HFF-Myc (cell line): ENCODE measurements at regions not wholly inside any gene's neighbourhood (a gene's known extent, or its start where the extent isn't known, plus 50 kb on each side); places are given as distances from the start of the nearest gene placed in this dataset.

ENCODE experiments used
- DNase-seq: peaks from one replicate; pipeline ENCODE4 v3.0.0-alpha.2; 2011; ENCODE audit warnings: low read depth; ENCODE audit errors: extremely low read depth
- H3K4me3 ChIP-seq: replicated peaks from 2 replicates; pipeline ENCODE4 v1.5.1; 2011; ENCODE audit warnings: low read depth, mild to moderate bottlenecking, control low read depth, low read length
- CTCF ChIP-seq: IDR thresholded peaks from 2 replicates; pipeline ENCODE4 v1.5.1; 2012; ENCODE audit warnings: mild to moderate bottlenecking, low read depth, low read length, control low read depth; ENCODE audit errors: missing control alignments

- TF ChIP-seq CTCF, result no peak
- DNase-seq, result no peak
- no peak overlapping the region for H3K4me3 ChIP-seq
These were observed 374.3 kb downstream of the SPRY1 start for GRCh38 chr4:123770884-123771283.

- TF ChIP-seq CTCF, result no peak
- H3K4me3 ChIP-seq, result no peak overlapping the region
- no peak for DNase-seq
These were observed 379.7 kb downstream of the SPRY1 start for GRCh38 chr4:123776267-123776666.

GRCh38 chr4:123777373-123777772 lies 380.8 kb downstream of the SPRY1 start:
- no peak for DNase-seq
- no peak for TF ChIP-seq CTCF
- no peak overlapping the region for H3K4me3 ChIP-seq

- no peak overlapping the region for H3K4me3 ChIP-seq
- no peak for TF ChIP-seq CTCF
- DNase-seq, result no peak
These were observed 386.7 kb downstream of the SPRY1 start for GRCh38 chr4:123783151-123783790.

- H3K4me3 ChIP-seq, result no peak overlapping the region
- TF ChIP-seq CTCF, result no peak
- peak; percentile 26 for DNase-seq
These were observed 387.3 kb downstream of the SPRY1 start for GRCh38 chr4:123783921-123784320.

- H3K4me3 ChIP-seq, result no peak overlapping the region
- peak; percentile 16 for TF ChIP-seq CTCF
- peak; percentile 70 for DNase-seq
These were observed 388.0 kb downstream of the SPRY1 start for GRCh38 chr4:123784626-123785025.

GRCh38 chr4:123785538-123785937 lies 388.9 kb downstream of the SPRY1 start:
- no peak overlapping the region for H3K4me3 ChIP-seq
- peak; percentile 58 for DNase-seq
- no peak for TF ChIP-seq CTCF
